Stimulated activated CD4-positive, alpha-beta T cell treated with anti-CD3 and anti-CD28 coated beads, Interleukin-15, amount 100 ng/mL, for 24 hours (primary cell): ENCODE measurements at regions not wholly inside any gene's neighbourhood (a gene's known extent, or its start where the extent isn't known, plus 50 kb on each side); places are given as distances from the start of the nearest gene placed in this dataset.

Experiments used
- DNase-seq: peaks from one replicate; pipeline ENCODE4 v3.0.0-alpha.2; 2020

GRCh38 chr2:121086450-121086849 lies 198.6 kb downstream of the TFCP2L1 start:
- no peak for DNase-seq

- no peak for DNase-seq
Measured at GRCh38 chr2:121087117-121087516, 197.9 kb downstream of the TFCP2L1 start.

- no peak for DNase-seq
Measured at GRCh38 chr2:121088251-121089165, 196.5 kb downstream of the TFCP2L1 start.

- no peak for DNase-seq
Measured at GRCh38 chr2:121089166-121089510, 195.9 kb downstream of the TFCP2L1 start.

GRCh38 chr2:121090088-121090715 lies 194.8 kb downstream of the TFCP2L1 start:
- DNase-seq, result no peak

- no peak for DNase-seq
Measured at GRCh38 chr2:121092095-121092494, 192.9 kb downstream of the TFCP2L1 start.

GRCh38 chr2:121093692-121094091 lies 191.3 kb downstream of the TFCP2L1 start:
- DNase-seq, result no peak

GRCh38 chr2:121094101-121094500 lies 190.9 kb downstream of the TFCP2L1 start:
- DNase-seq, result no peak

- no peak for DNase-seq
Measured at GRCh38 chr2:121094845-121095244, 190.2 kb downstream of the TFCP2L1 start.

GRCh38 chr2:121095257-121096080 lies 189.5 kb downstream of the TFCP2L1 start:
- peak; percentile 52 for DNase-seq

- DNase-seq, result no peak
Measured at GRCh38 chr2:121096611-121097010, 188.4 kb downstream of the TFCP2L1 start.

GRCh38 chr2:121098556-121098955 lies 186.4 kb downstream of the TFCP2L1 start:
- no peak for DNase-seq

- no peak for DNase-seq
Measured at GRCh38 chr2:121099329-121100290, 185.4 kb downstream of the TFCP2L1 start.

- DNase-seq, result no peak
Measured at GRCh38 chr2:121101093-121101715, 183.8 kb downstream of the TFCP2L1 start.

- no peak for DNase-seq
Measured at GRCh38 chr2:121102941-121103340, 182.1 kb downstream of the TFCP2L1 start.

- no peak for DNase-seq
Measured at GRCh38 chr2:121103960-121104359, 181.0 kb downstream of the TFCP2L1 start.

GRCh38 chr2:121104721-121105141 lies 180.3 kb downstream of the TFCP2L1 start:
- DNase-seq, result no peak

- no peak for DNase-seq
Measured at GRCh38 chr2:121110924-121111323, 174.1 kb downstream of the TFCP2L1 start.

- DNase-seq, result no peak
Measured at GRCh38 chr2:121118951-121119350, 166.1 kb downstream of the TFCP2L1 start.

GRCh38 chr2:121120411-121120810 lies 164.6 kb downstream of the TFCP2L1 start:
- DNase-seq, result no peak

- DNase-seq, result no peak
Measured at GRCh38 chr2:121120991-121121390, 164.0 kb downstream of the TFCP2L1 start.

- no peak for DNase-seq
Measured at GRCh38 chr2:121121661-121122060, 163.3 kb downstream of the TFCP2L1 start.
